ENCODE measurements at regions not wholly inside any gene's neighbourhood (a gene's known extent, or its start where the extent isn't known, plus 50 kb on each side); places are given as distances from the start of the nearest gene placed in this dataset.

GRCh38 chr3:197368821-197369220 lies 70.4 kb upstream of the DLG1 start:
- Histone ChIP-seq H3K36me3 (ENCODE audit: insufficient read depth, low read length) (no peaks in the 10 kb centered on the region), H3K27ac (ENCODE audit: low read depth in 1 of 2, low read length in 2 of 2) (no peak overlapping the region), H3K4me1 (ENCODE audit: insufficient read depth, low read length) (no peaks in the 10 kb centered on the region), H3K27me3 (ENCODE audit: control insufficient read depth in 1 of 2, insufficient read depth in 2 of 2, low read length in 2 of 2) (peaks cover 0 to 4% of the 10 kb centered on the region in 2 experiments), H3K4me3 (ENCODE audit: low read length) (no peak overlapping the region), H3K9me3 (ENCODE audit: control insufficient read depth in 1 of 2, insufficient read depth in 1 of 2, low read length in 2 of 2) (no peaks in the 10 kb centered on the region)
- no peak for ATAC-seq (ENCODE audit: poor library complexity)
- DNase-seq = no peak
- intact Hi-C loops (cut with DNase I, micrococcal nuclease) = no loop called here
- ChIA-PET CTCF (no interaction called here), POLR2A (no interaction called here)
- peaks cover 25% of the 10 kb centered on the region for H3K27me3 Mint-ChIP-seq
- no peak overlapping the region for H3K4me3 Mint-ChIP-seq
- no peak for TF ChIP-seq CTCF (IDR thresholded peaks at IDR 0.05)
- no peak overlapping the region for H3K27ac Mint-ChIP-seq
- no peaks in the 10 kb centered on the region for H3K4me1 Mint-ChIP-seq (ENCODE audit: low read depth)
- no peaks in the 10 kb centered on the region for H3K36me3 Mint-ChIP-seq (ENCODE audit: low read depth)
- H3K9me3 Mint-ChIP-seq = no peaks in the 10 kb centered on the region

- ATAC-seq (ENCODE audit: poor library complexity) (no peak), DNase-seq (no peak)
- Histone ChIP-seq H3K4me3 (ENCODE audit: low read length) (no peak overlapping the region), H3K4me1 (ENCODE audit: insufficient read depth, low read length) (no peaks in the 10 kb centered on the region), H3K27ac (ENCODE audit: low read depth in 1 of 2, low read length in 2 of 2) (no peak overlapping the region), H3K9me3 (ENCODE audit: control insufficient read depth in 1 of 2, insufficient read depth in 1 of 2, low read length in 2 of 2) (no peaks in the 10 kb centered on the region), H3K36me3 (ENCODE audit: insufficient read depth, low read length) (no peaks in the 10 kb centered on the region), H3K27me3 (ENCODE audit: control insufficient read depth in 1 of 2, insufficient read depth in 2 of 2, low read length in 2 of 2) (peaks cover 0 to 4% of the 10 kb centered on the region in 2 experiments)
- no peaks in the 10 kb centered on the region for H3K36me3 Mint-ChIP-seq (ENCODE audit: low read depth)
- CTCF ChIA-PET = no interaction called here
- H3K27me3 Mint-ChIP-seq = peaks cover 22% of the 10 kb centered on the region
- no peaks in the 10 kb centered on the region for H3K9me3 Mint-ChIP-seq
- H3K4me3 Mint-ChIP-seq = no peak overlapping the region
- intact Hi-C loops (cut with DNase I, micrococcal nuclease) = no loop called here
- TF ChIP-seq CTCF (IDR thresholded peaks at IDR 0.05) = no peak
- POLR2A ChIA-PET = no interaction called here
- no peak overlapping the region for H3K27ac Mint-ChIP-seq
- no peaks in the 10 kb centered on the region for H3K4me1 Mint-ChIP-seq (ENCODE audit: low read depth)
Measured at GRCh38 chr3:197368330-197368729, 69.9 kb upstream of the DLG1 start.

- H3K27me3 Mint-ChIP-seq = peaks cover 21% of the 10 kb centered on the region
- CTCF ChIA-PET = no interaction called here
- Histone ChIP-seq H3K9me3 (ENCODE audit: control insufficient read depth in 1 of 2, insufficient read depth in 1 of 2, low read length in 2 of 2) (no peaks in the 10 kb centered on the region), H3K4me3 (ENCODE audit: low read length) (no peak overlapping the region), H3K27me3 (ENCODE audit: control insufficient read depth in 1 of 2, insufficient read depth in 2 of 2, low read length in 2 of 2) (peaks cover 0 to 4% of the 10 kb centered on the region in 2 experiments), H3K4me1 (ENCODE audit: insufficient read depth, low read length) (no peaks in the 10 kb centered on the region), H3K27ac (ENCODE audit: low read depth in 1 of 2, low read length in 2 of 2) (no peak overlapping the region), H3K36me3 (ENCODE audit: insufficient read depth, low read length) (no peaks in the 10 kb centered on the region)
- ATAC-seq (ENCODE audit: poor library complexity) = no peak
- H3K9me3 Mint-ChIP-seq = no peaks in the 10 kb centered on the region
- H3K27ac Mint-ChIP-seq = no peak overlapping the region
- intact Hi-C loops (cut with DNase I, micrococcal nuclease) = no loop called here
- peaks cover 3% of the 10 kb centered on the region for H3K36me3 Mint-ChIP-seq (ENCODE audit: low read depth)
- H3K4me1 Mint-ChIP-seq (ENCODE audit: low read depth) = no peaks in the 10 kb centered on the region
- no peak for TF ChIP-seq CTCF (IDR thresholded peaks at IDR 0.05)
- no peak overlapping the region for H3K4me3 Mint-ChIP-seq
- POLR2A ChIA-PET = no interaction called here
- no peak for DNase-seq
Measured at GRCh38 chr3:197367081-197367780, 68.8 kb upstream of the DLG1 start.
